Uterus (tissue), 2 donors: ENCODE measurements at regions not wholly inside any gene's neighbourhood (a gene's known extent, or its start where the extent isn't known, plus 50 kb on each side); places are given as distances from the start of the nearest gene placed in this dataset.

ENCODE experiments used
- CTCF ChIP-seq, 4 experiments: fragments of 200-600 bp in 2 of 4; fragments of 450-650 bp in 2 of 4; sonication (generic) in 2 of 4; IDR thresholded peaks; one replicate each; pipeline ENCODE4 v1.5.1; 2016 to 2019; ENCODE audit warnings: antibody characterized with exemption in 4 of 4, mild to moderate bottlenecking in 2 of 4, moderate library complexity in 1 of 4
- POLR2A ChIP-seq, 2 donors: fragments of 450-650 bp; IDR thresholded peaks; one replicate each; pipeline ENCODE4 v1.6.1; 2016; ENCODE audit warnings: antibody characterized with exemption in 2 of 2, mild to moderate bottlenecking in 1 of 2, moderate library complexity in 1 of 2

- TF ChIP-seq POLR2A (IDR thresholded peaks at IDR 0.05) = no peak
- no peak for TF ChIP-seq CTCF (IDR thresholded peaks at IDR 0.05)
These were observed 426.3 kb downstream of the GPM6A start for GRCh38 chr4:175385797-175386196.
